Ovary (tissue), 7 donors: ENCODE measurements at regions not wholly inside any gene's neighbourhood (a gene's known extent, or its start where the extent isn't known, plus 50 kb on each side); places are given as distances from the start of the nearest gene placed in this dataset.

Source experiments
- DNase-seq, 5 donors: peaks; one replicate each; pipeline ENCODE4 v3.0.0-alpha.2; 2019 to 2020
- H3K27ac ChIP-seq, 2 donors: fragments of 200-600 bp; one replicate each; pipeline versions ENCODE4 v1.5.1 to v1.8.0; 2019 to 2022
- H3K27me3 ChIP-seq: fragments of 200-600 bp; one replicate; pipeline ENCODE4 v1.8.0; 2022
- H3K36me3 ChIP-seq: fragments of 200-600 bp; sonication (generic); one replicate; pipeline ENCODE4 v1.5.1; 2019
- H3K4me1 ChIP-seq: one replicate; pipeline ENCODE4 v1.8.1; 2013; ENCODE audit warnings: mild to moderate bottlenecking, moderate library complexity; ENCODE audit not compliant: insufficient read depth
- H3K4me3 ChIP-seq: fragments of 200-600 bp; sonication (generic); one replicate; pipeline ENCODE4 v1.5.1; 2017
- H3K9me3 ChIP-seq, 2 donors: fragments of 200-600 bp in 1 of 2; sonication (generic) in 1 of 2; one replicate each; pipeline versions ENCODE4 v1.5.1 to v1.8.1; 2013 to 2019; ENCODE audit warnings: mild to moderate bottlenecking in 1 of 2, moderate library complexity in 1 of 2
- CTCF ChIP-seq, 3 donors: fragments of 450-650 bp in 2 of 3; fragments of 200-600 bp in 1 of 3; IDR thresholded peaks; one replicate each; pipeline versions ENCODE4 v1.5.1 to v1.8.0; 2016 to 2022; ENCODE audit warnings: antibody characterized with exemption in 3 of 3, mild to moderate bottlenecking in 1 of 3
- EP300 ChIP-seq: sonication (generic); formaldehyde crosslinking; IDR thresholded peaks from one replicate; pipeline ENCODE4 v1.6.1; 2017; ENCODE audit warnings: antibody characterized with exemption
- POLR2A ChIP-seq: fragments of 450-650 bp; IDR thresholded peaks from one replicate; pipeline ENCODE4 v1.6.1; 2017; ENCODE audit warnings: antibody characterized with exemption, mild to moderate bottlenecking, moderate library complexity
- WGBS, 3 donors: extraction: QIAGEN DNeasy Blood & Tissue Kit in 1 of 3; methylation state at CpG; one replicate each; pipeline versions ENCODE4 v1.1.5 to v1.1.7; 2013 to 2017; 5-methylcytosine and 5-hydroxymethylcytosine counted together
- intact Hi-C, 4 donors: fragments of 100-400 bp; cut with DNase I; formaldehyde crosslinking; loops; one replicate each; pipeline versions ENCODE4 v1.11.0 to v1.15.1; 2022 to 2023
- donor health status: DM: no; HTN: no; CAD: no; lungs with moderate emphysema.
- donor health status: DM: no; HTN: no; CAD: no.
- donor health status: Bipolar disorder and iron deficiency.
- donor health status: DM: no; HTN: no; CAD: no.
- donor health status: DM: yes; HTN: yes; CAD: no.

- no peak overlapping the region for H3K4me3 ChIP-seq
- intact Hi-C loops: no loop called here
- H3K27me3 ChIP-seq: no peaks in the 10 kb centered on the region
- TF ChIP-seq EP300 (no peak), CTCF (IDR thresholded peaks at IDR 0.05) (no peak)
- 77 to 78% (median 77%) methylated on average over 12 of the region's 12 CpGs for WGBS, 3 donors
- no peak for DNase-seq
- no peaks in the 10 kb centered on the region for H3K4me1 ChIP-seq
- no peaks in the 10 kb centered on the region for H3K36me3 ChIP-seq
- H3K27ac ChIP-seq: no peak overlapping the region
- H3K9me3 ChIP-seq: no peaks in the 10 kb centered on the region
These were observed 104.3 kb downstream of the SPATA19 start for GRCh38 chr11:133740963-133741362.

- no peak overlapping the region for H3K27ac ChIP-seq
- DNase-seq: no peak
- H3K4me3 ChIP-seq: no peak overlapping the region
- H3K27me3 ChIP-seq: no peaks in the 10 kb centered on the region
- intact Hi-C loops: no loop called here
- TF ChIP-seq EP300 (no peak), CTCF (IDR thresholded peaks at IDR 0.05) (no peak)
- no peaks in the 10 kb centered on the region for H3K4me1 ChIP-seq
- H3K36me3 ChIP-seq: no peaks in the 10 kb centered on the region
- no peaks in the 10 kb centered on the region for H3K9me3 ChIP-seq
These were observed 105.8 kb downstream of the SPATA19 start for GRCh38 chr11:133739481-133739880.

GRCh38 chr11:133738624-133739023, 106.7 kb downstream of the SPATA19 start:
- H3K27me3 ChIP-seq: no peaks in the 10 kb centered on the region
- H3K9me3 ChIP-seq: no peaks in the 10 kb centered on the region
- H3K4me1 ChIP-seq: no peaks in the 10 kb centered on the region
- H3K36me3 ChIP-seq: no peaks in the 10 kb centered on the region
- H3K4me3 ChIP-seq: no peak overlapping the region
- TF ChIP-seq CTCF (IDR thresholded peaks at IDR 0.05): no peak
- TF ChIP-seq POLR2A: no peak
- TF ChIP-seq EP300: no peak
- no peak overlapping the region for H3K27ac ChIP-seq
- intact Hi-C loops: no loop called here
- 79 to 96% (median 83%) methylated on average over 1 of the region's 1 CpG for WGBS, 3 donors
- DNase-seq: no peak

- Histone ChIP-seq H3K27me3 (no peaks in the 10 kb centered on the region), H3K27ac (no peak overlapping the region), H3K4me3 (no peak overlapping the region), H3K36me3 (no peaks in the 10 kb centered on the region), H3K4me1 (no peaks in the 10 kb centered on the region), H3K9me3 (no peaks in the 10 kb centered on the region)
- WGBS, 3 donors: 72 to 76% (median 75%) methylated on average over 6 of the region's 6 CpGs
- TF ChIP-seq CTCF (IDR thresholded peaks at IDR 0.05): no peak
- TF ChIP-seq POLR2A: no peak
- no peak for TF ChIP-seq EP300
- intact Hi-C loops: no loop called here
- DNase-seq: no peak
These were observed 111.7 kb downstream of the SPATA19 start for GRCh38 chr11:133733631-133734030.

GRCh38 chr11:133732109-133732674, 113.1 kb downstream of the SPATA19 start:
- TF ChIP-seq EP300 (no peak), POLR2A (no peak), CTCF (IDR thresholded peaks at IDR 0.05) (no peak)
- no peak overlapping the region for H3K27ac ChIP-seq

More at GRCh38 chr11:133732109-133732674, 113.1 kb downstream of the SPATA19 start:
- intact Hi-C loops: no loop called here
- Histone ChIP-seq H3K27me3 (no peaks in the 10 kb centered on the region), H3K4me1 (no peaks in the 10 kb centered on the region), H3K9me3 (no peaks in the 10 kb centered on the region), H3K4me3 (no peak overlapping the region), H3K36me3 (no peaks in the 10 kb centered on the region)
- no peak for DNase-seq
- 80 to 86% (median 81%) methylated on average over 10 of the region's 10 CpGs for WGBS, 3 donors
